DMS114 treated with DMSO at 0.1 percent for 48 hours (cell line): ENCODE measurements at regions not wholly inside any gene's neighbourhood (a gene's known extent, or its start where the extent isn't known, plus 50 kb on each side); places are given as distances from the start of the nearest gene placed in this dataset.
"Not testable (repeated sequence)": the region's sequence is repeated elsewhere in the genome, so short reads cannot be mapped to it uniquely, and the experiment has no call there.

Source experiments
- DNase-seq: peaks from one replicate; lab custom pipeline; 2025; ENCODE audit not compliant: unreplicated experiment; lab: John Stamatoyannopoulos, UW

- DNase-seq: no peak
Observed at GRCh38 chr2:126288362-126288761, 367.6 kb upstream of the GYPC start.

DNA sequence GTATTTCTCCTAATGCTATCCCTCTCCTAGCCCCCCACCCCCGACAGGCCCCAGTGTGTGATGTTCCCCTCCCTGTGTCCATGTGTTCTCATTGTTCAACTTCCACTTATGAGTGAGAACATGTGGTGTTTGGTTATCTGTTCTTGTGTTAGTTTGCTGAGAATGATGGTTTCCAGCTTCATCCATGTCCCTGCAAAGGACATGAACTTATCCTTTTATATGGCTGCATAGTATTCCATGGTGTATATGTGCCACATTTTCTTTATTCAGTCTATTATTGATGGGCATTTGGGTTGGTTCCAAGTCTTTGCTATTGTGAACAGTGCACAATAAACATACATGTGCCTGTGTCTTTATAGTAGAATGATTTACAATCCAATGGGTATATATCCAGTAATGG lies 362.0 kb upstream of the GYPC start:
- not testable (repeated sequence) for DNase-seq

GRCh38 chr2:126299469-126299976 lies 356.4 kb upstream of the GYPC start:
- DNase-seq: no peak

DNA sequence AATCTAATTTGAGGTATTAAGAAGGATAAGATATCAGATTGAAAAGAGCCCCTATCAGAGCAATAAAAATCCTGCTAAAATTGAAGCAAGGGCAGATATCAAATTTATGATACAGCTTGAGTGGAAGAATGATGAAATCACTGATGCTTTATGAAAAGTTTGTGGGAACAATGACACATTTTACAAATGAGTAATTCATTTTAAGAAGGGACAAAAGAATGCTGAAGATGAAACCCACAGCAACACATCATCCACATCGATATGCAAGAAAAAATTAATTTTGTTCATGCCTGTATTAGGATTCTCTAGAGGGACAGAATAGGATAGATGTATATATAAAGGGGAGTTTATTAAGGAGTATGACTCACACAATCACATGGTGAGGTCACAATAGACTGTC lies 355.6 kb upstream of the GYPC start:
- no peak for DNase-seq

GRCh38 chr2:126302043-126302442 lies 353.9 kb upstream of the GYPC start:
- no peak for DNase-seq

DNA sequence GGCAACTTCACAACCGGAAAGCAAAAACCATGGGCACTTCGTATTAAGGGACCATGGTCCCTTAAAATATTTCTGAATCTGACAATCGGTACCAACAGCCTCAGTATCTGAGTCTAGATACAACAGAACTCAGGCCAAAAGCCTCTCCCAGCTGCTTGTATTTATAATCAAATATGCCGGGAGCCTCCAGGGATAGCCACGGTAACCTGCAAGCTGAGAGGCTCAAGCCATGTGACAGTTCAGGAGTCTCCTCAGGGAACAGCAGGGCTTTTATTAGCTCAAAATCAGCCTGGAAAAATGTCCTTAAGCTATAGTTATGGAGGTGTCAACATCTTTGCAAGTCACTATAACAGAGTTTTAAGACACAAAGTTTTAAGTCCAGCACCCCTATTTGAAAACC lies 352.8 kb upstream of the GYPC start:
- DNase-seq: no peak

DNA sequence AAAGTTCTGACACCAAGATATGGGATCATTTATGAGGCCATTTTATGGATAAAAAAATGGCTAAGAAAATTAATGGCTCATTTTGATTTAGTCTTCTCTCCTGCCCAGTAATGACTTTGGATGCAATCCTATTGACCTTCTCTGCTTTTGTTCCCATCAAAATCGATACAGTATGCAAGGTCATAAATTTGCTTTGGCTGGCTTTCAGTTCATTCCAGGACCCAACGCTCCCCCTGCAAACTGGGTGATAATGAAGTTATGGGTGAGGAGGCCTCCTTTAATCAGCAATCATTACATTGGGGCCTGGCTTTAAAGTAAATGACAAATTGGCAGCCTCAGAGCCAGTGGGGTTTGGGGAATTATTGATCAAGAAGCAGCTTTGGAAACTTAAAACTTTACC lies 351.8 kb upstream of the GYPC start:
- no peak for DNase-seq

- DNase-seq: no peak
Observed at GRCh38 chr2:126306539-126306938, 349.4 kb upstream of the GYPC start.

- DNase-seq: no peak
Observed at GRCh38 chr2:126307740-126308139, 348.2 kb upstream of the GYPC start.

GRCh38 chr2:126309185-126309584 lies 346.8 kb upstream of the GYPC start:
- DNase-seq: no peak

DNA sequence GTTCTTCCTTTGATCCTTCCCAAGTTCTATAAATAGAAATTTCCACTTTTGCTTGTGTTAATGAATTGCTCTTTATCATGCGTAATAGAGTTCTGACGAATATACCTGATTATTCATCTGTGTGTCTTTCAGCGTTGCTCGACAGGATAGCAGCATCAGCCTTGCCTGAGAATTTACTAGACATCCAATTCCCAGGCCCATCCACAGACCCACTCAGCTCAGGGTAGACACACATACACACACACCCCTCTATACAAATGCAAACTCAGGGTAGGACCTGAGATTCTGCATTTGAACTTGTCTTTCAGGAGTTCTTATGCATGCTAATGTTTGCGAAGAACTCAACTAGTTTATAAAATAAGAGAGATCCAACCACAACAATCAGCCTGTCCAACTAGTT lies 343.4 kb upstream of the GYPC start:
- no peak for DNase-seq

DNA sequence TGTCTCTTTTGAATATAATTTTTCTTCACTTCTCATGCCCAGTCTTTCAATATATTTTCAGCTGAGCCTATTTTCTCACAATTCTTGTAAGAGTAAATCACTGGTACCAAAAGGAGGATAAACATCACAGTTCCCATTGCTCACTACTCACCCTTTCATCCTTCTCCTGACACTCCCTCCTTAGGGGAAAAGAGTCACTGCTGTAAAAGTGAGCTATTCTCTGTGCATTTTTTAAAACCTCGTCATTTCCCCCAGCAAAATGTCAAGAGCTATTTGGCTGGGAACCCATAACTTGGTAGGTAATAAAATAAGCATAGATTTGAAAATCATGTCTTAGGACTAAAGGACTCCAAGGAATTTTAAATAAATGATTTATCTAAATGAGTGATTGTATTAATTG lies 340.1 kb upstream of the GYPC start:
- DNase-seq: no peak

GRCh38 chr2:126317790-126318431 lies 338.0 kb upstream of the GYPC start:
- no peak for DNase-seq

DNA sequence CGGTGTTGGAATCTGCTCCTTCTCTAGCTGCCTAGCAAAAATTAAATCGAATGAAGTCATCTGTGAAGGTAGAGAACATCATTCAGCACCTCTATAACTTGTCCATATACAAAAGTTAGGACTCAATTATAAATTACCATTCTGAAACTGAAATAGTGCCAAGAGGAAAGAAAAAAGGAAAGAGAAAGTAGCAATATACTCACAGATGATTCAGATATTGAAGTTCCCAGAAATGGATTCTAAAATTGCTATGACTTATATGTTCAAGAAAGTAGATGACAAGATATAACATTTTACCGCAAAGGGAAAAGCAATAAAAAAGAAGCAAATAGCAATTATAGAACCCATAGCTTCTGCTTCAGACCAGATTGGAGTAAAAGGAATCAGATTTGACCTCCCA lies 333.6 kb upstream of the GYPC start:
- DNase-seq: no peak

GRCh38 chr2:126325202-126325601 lies 330.8 kb upstream of the GYPC start:
- DNase-seq: no peak

DNA sequence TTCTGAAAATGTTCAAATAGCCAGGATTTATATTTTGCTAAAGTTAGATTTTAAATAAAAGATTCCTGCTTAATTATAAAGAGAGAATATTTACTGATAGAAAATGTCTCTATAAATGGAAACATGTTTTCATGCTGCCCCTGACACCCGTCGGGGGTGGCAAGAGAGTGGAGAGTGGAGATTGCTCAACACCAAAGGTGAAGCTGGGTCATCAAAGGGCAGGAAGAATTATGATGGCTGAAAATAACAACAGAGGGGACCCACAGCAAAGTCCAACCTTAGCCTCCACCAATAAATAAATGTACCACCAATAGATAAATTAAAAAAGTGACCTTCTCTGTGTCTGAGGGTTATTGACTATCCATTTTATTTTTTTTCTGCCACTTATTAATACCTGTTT lies 326.8 kb upstream of the GYPC start:
- DNase-seq: no peak

DNA sequence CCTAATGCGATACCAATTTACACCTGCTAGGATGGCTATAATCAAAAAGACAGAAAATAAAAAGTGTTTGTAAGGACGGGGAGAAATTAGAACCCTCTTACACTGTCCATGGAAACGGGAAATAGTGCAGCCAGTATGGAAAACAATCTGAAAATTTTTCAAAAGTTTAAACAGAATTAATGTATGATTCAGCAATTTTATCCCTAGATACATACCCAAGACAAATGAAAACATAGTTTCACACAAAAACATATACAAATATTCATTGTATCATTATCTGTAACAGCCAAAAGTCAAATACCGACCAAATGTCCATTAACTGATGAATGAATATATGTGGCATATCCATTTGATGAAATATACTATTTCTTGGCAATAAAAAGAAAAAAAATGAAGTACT lies 313.5 kb upstream of the GYPC start:
- no peak for DNase-seq

DNA sequence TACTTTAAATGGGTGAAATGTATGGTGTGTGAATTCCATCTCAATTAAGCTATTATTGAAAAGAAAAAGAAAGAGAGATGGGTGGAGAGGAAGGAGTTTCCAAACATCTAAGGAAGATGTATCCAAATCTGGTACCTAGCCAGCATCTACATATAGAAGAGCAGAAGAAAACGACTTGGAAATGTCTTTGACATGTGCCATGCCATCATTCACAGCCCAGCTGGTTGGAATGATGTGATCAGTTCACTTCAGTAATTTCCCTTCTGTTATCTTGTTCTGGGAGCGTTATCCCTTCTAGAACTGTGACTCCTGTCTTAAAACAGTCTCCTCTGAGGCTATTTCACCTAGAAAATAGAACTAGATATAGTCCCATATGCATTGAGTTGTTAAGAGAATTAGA lies 312.8 kb upstream of the GYPC start:
- DNase-seq: no peak

DNA sequence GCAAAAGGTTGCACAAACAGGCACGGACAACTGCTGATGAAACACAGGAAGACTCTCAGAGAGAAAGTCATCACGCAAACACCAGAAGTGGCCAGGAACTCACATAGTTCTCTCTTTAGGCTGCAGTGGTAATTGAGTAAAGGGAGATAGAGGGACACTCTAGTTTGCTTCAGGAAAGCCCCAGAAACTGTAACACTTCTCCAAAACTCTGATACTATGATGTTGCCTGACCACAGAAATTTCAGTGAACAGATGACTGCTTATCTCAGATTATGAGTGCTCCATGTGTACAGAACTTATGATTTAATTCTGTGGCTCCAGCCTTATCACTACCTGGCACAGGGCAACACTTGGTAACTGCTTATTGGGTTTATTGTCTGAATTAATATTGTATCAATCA lies 311.5 kb upstream of the GYPC start:
- no peak for DNase-seq

- no peak for DNase-seq
Observed at GRCh38 chr2:126345691-126346090, 310.3 kb upstream of the GYPC start.

- no peak for DNase-seq
Observed at GRCh38 chr2:126356631-126357030, 299.3 kb upstream of the GYPC start.

- DNase-seq: no peak
Observed at GRCh38 chr2:126358122-126358521, 297.8 kb upstream of the GYPC start.

DNA sequence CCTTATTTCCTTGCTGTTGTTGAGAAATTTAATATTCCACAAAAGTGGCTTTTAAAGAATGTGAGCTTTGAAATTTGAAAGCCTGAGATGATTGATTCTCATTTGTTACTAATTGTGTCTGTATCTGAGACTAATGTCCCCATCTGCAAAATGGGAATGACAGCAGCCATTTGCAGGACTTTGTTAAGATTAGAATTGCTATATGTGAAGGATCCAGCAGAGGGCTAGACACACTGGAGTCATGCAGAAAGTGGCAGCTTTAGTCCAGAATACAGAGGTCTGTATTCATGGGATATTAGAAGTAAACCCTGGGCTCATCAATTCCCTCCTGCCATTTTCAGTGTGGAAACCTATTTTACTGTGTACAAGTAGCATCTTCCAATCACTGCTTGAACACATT lies 296.5 kb upstream of the GYPC start:
- no peak for DNase-seq
